HUES6 (cell line): ENCODE measurements at regions not wholly inside any gene's neighbourhood (a gene's known extent, or its start where the extent isn't known, plus 50 kb on each side); places are given as distances from the start of the nearest gene placed in this dataset.

Source experiments
- H3K27ac ChIP-seq: 2 replicates; pipeline ENCODE4 v1.7.0; 2013; ENCODE audit warnings: low read depth, mild to moderate bottlenecking, low read length, inconsistent platforms
- H3K27me3 ChIP-seq: 2 replicates; pipeline ENCODE4 v1.6.1; 2013; ENCODE audit warnings: low read length; ENCODE audit not compliant: control insufficient read depth, insufficient read depth
- H3K36me3 ChIP-seq: 2 replicates; pipeline ENCODE4 v1.6.1; 2013; ENCODE audit warnings: low read length; ENCODE audit not compliant: control insufficient read depth, insufficient read depth
- H3K4me1 ChIP-seq: 2 replicates; pipeline ENCODE4 v1.6.1; 2013; ENCODE audit warnings: low read length; ENCODE audit not compliant: control insufficient read depth, insufficient read depth
- H3K4me3 ChIP-seq: 2 replicates; pipeline ENCODE4 v1.5.1; 2013; ENCODE audit warnings: low read depth, low read length
- H3K9ac ChIP-seq: one replicate; pipeline ENCODE4 v1.6.1; 2013; ENCODE audit warnings: mild to moderate bottlenecking, low read length
- H3K9me3 ChIP-seq: 2 replicates; pipeline ENCODE4 v1.6.1; 2013; ENCODE audit warnings: low read depth, low read length; ENCODE audit not compliant: control insufficient read depth, insufficient read depth

DNA sequence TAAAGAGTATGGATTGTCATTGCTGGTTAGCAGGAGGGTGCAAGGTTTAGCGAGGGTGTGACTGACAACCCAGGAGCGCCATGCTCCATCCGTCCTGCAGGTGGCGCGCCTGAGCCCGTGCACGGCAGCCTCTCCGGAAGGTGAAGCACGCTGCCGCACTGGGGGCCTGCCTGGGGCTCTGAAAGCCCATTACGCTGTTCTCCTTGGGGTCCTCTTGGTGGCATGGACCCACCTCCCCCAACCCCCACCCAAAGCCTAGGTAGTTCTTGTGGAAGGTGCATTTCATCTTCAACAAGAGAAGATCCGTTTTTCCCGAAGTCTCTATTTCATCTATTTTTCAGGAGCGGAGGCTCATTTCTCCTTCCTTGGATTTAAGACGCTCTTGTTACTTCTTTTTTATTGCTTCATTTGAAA, 197.4 kb upstream of the KCNG1 start:
- no peak overlapping the region for H3K27ac ChIP-seq
- H3K4me1 ChIP-seq = peaks cover 28% of the 10 kb centered on the region
- no peaks in the 10 kb centered on the region for H3K27me3 ChIP-seq
- H3K9me3 ChIP-seq = peaks cover 31% of the 10 kb centered on the region
- H3K9ac ChIP-seq = no peak overlapping the region
- H3K4me3 ChIP-seq = no peak overlapping the region
- H3K36me3 ChIP-seq = no peaks in the 10 kb centered on the region; the same call in 1 of the 2 replicates

DNA sequence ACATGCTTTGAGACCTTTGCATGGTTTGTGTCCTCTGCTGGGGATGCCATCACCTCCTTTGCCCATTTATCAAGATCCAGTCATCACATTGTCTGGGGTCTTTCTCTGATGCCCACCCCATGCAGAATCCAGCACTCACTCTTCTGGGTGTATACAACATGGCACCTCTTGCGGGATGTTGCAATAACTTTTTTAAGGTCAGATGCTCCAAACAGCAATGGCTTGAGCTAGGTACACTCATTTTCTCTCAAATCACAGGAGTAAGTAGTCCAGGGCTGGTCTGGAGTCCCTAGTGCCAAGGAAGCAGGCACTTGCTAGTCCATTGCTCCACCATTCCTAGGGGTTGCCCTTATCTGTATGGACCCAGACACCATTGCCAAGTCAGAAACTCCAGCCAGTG, 196.6 kb upstream of the KCNG1 start:
- Histone ChIP-seq H3K36me3 (no peaks in the 10 kb centered on the region), H3K4me3 (no peak overlapping the region), H3K4me1 (peaks cover 28% of the 10 kb centered on the region), H3K9ac (no peak overlapping the region), H3K9me3 (peaks cover 29% of the 10 kb centered on the region), H3K27ac (no peak overlapping the region), H3K27me3 (no peaks in the 10 kb centered on the region)

DNA sequence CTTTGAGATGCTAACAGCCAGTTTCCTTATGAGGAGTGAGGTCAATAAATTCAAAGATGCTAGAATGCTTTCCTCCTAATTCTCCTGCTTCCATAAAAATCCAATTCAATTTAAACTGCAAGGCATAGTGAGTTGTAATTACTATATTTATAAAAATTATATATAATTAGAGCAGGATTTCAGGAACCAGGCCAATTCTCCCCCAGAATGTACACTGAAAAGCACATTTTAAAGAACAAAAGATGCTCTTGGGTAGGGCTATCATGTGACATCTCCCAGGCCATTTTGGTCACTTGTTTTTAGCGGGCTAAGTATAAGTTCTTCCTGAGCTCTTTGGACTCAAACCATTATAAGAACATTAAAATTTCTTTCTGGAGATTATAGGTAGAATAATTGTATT, 195.7 kb upstream of the KCNG1 start:
- no peaks in the 10 kb centered on the region for H3K27me3 ChIP-seq
- peaks cover 28% of the 10 kb centered on the region for H3K4me1 ChIP-seq
- H3K36me3 ChIP-seq = no peaks in the 10 kb centered on the region
- peaks cover 26% of the 10 kb centered on the region for H3K9me3 ChIP-seq
- no peak overlapping the region for H3K27ac ChIP-seq
- no peak overlapping the region for H3K9ac ChIP-seq
- no peak overlapping the region for H3K4me3 ChIP-seq

DNA sequence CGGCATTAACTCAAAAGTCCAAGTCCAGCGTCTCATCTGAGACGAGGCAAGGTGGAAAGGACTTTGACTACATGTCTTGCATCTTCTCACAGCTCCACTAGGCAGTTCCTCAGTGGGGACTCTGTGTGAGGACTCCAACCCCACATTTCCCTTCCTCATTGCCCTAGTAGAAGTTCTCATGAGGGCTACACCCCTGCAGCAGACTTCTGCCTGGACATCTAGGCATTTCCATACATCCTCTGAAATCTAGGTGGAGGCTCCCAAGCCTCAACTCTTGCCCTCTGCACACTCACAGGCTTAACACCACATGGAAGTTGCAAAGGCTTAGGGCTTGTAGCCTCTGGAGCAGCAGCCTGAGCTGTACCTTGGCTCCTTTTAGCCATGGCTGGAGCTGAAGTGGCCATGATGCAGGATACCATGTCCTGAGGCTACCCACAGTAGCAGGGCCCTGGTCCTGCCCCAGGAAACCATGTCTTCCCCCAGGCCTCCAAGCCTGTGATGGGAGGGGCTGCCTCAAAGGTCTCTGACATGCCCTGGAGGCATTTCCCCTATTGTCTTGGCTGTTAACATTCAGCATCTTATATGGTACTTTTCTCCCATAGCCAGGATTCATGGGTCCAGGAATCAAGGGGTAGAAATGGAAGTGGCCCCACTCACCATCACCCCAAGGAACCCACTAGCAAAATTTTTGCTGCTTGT, 194.6 kb upstream of the KCNG1 start:
- Histone ChIP-seq H3K9me3 (peaks cover 26% of the 10 kb centered on the region), H3K27me3 (no peaks in the 10 kb centered on the region), H3K27ac (no peak overlapping the region)

DNA sequence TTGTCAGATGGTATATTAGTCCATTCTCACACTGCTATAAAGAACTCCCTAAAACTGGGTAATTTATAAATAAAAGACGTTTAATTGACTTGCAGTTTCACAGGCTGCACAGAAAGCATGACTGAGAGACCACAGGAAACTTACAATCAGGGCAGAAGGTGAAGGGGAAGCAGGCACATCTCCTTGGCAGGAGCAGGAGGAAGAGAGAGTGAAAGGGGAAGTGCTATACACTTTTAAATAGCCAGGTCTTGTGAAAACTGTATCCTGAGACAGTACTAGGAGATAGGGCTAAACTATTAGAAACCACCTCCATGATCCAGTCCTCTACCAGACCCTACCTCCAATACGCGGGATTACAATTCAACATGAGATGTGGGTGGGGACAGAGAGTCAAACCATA, 193.9 kb upstream of the KCNG1 start:
- Histone ChIP-seq H3K9me3 (peaks cover 26% of the 10 kb centered on the region), H3K27me3 (no peaks in the 10 kb centered on the region), H3K4me3 (no peak overlapping the region), H3K36me3 (no peaks in the 10 kb centered on the region), H3K4me1 (peaks cover 16% of the 10 kb centered on the region), H3K9ac (no peak overlapping the region), H3K27ac (no peak overlapping the region)

More for the DNA sequence above, 194.6 kb upstream of the KCNG1 start:
- Histone ChIP-seq H3K4me1 (peaks cover 22% of the 10 kb centered on the region), H3K36me3 (no peaks in the 10 kb centered on the region), H3K9ac (no peak overlapping the region), H3K4me3 (no peak overlapping the region)

DNA sequence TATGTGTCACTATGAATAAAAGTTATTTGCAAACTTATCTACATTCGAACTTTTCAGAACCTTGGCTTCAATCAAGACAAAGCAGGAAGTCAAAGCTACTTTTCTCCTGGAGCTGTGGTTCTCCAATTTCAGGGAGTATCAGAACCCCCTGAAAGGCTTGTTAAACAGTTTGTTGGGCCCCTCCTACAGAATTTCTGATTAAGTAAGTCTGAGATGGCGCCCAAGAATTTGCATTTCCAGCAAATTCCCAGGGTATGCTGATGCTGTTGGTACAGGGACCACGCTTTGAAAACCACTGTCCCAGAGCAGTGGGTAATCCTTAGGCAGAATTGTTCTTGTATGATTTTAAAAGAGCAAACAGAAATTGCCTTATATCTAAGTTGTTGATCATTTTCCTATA, 189.9 kb upstream of the KCNG1 start:
- no peak overlapping the region for H3K27ac ChIP-seq
- H3K36me3 ChIP-seq = no peaks in the 10 kb centered on the region
- 0 out of 2 replicates have a peak, but pooled peaks cover 5% of the 10 kb centered on the region for H3K4me1 ChIP-seq
- no peaks in the 10 kb centered on the region for H3K27me3 ChIP-seq
- no peak overlapping the region for H3K4me3 ChIP-seq
- no peak overlapping the region for H3K9ac ChIP-seq
- H3K9me3 ChIP-seq = peaks cover 22% of the 10 kb centered on the region

DNA sequence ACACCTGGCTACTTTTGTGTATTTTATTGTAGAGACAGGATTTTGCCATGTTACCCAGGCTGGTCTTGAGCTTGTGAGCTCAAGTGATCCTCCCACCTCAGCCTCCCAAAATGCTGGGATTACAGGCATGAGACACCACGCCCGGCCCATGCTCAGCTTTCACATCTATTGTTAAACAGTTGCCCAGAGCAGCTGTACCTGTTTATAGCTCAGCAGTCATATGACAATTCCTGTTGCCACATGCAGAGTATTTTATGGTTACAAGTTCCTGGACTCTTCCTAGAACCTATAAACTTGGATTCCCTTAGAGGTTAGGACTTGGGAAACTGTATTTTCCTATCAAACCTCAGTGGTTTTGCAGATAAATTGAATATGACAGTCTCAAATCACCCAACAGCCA, 188.3 kb upstream of the KCNG1 start:
- H3K4me1 ChIP-seq = 0 out of 2 replicates have a peak, but pooled peaks cover 5% of the 10 kb centered on the region
- H3K27me3 ChIP-seq = no peaks in the 10 kb centered on the region
- H3K9me3 ChIP-seq = peaks cover 6% of the 10 kb centered on the region
- no peak overlapping the region for H3K27ac ChIP-seq
- H3K4me3 ChIP-seq = no peak overlapping the region
- no peak overlapping the region for H3K9ac ChIP-seq
- H3K36me3 ChIP-seq = no peaks in the 10 kb centered on the region

DNA sequence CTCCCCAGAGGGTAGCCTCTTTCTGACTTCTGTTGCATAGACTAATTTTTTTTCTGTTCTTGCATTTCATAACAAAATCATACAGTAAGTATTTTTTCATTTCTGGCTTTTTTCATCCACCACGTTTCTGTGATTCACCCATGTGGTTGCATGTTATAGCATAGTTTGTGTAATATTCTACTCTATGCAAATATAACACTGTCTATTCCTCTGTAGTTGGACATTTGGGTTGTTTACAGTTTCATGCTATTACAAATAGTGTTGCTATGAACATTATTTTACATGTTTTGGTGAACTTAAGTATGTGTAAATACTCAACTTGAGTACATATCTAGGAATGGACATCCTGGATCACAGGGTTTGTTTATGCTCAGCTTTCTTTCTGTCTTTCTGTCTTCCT, 187.2 kb upstream of the KCNG1 start:
- H3K9me3 ChIP-seq = no peaks in the 10 kb centered on the region
- no peak overlapping the region for H3K4me3 ChIP-seq
- H3K9ac ChIP-seq = no peak overlapping the region
- 0 out of 2 replicates have a peak, but pooled peaks cover 5% of the 10 kb centered on the region for H3K4me1 ChIP-seq
- H3K36me3 ChIP-seq = no peaks in the 10 kb centered on the region
- H3K27me3 ChIP-seq = no peaks in the 10 kb centered on the region
- no peak overlapping the region for H3K27ac ChIP-seq

DNA sequence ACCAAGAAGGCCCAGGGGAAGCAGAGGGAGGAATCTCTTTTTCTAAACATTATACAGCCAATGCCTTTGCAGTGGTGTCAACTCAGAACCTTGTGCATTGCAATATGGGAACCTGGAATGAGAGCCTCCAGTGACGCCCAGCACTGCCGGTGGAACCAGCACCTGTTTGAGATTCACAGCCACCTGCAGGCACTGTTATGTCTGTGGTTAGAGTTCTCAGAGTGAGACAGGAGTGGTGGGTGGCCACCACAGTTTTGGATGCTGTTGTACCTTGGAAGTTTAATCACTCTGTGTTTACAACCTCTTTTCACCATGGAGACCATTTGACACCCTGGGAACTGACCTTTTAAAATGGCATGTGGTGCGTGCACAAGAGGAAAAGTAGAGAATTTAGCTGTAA, 185.3 kb upstream of the KCNG1 start:
- Histone ChIP-seq H3K9ac (no peak overlapping the region), H3K4me3 (no peak overlapping the region), H3K27me3 (no peaks in the 10 kb centered on the region), H3K9me3 (no peaks in the 10 kb centered on the region), H3K36me3 (no peaks in the 10 kb centered on the region), H3K4me1 (0 out of 2 replicates have a peak, but pooled peaks cover 5% of the 10 kb centered on the region), H3K27ac (no peak overlapping the region)

DNA sequence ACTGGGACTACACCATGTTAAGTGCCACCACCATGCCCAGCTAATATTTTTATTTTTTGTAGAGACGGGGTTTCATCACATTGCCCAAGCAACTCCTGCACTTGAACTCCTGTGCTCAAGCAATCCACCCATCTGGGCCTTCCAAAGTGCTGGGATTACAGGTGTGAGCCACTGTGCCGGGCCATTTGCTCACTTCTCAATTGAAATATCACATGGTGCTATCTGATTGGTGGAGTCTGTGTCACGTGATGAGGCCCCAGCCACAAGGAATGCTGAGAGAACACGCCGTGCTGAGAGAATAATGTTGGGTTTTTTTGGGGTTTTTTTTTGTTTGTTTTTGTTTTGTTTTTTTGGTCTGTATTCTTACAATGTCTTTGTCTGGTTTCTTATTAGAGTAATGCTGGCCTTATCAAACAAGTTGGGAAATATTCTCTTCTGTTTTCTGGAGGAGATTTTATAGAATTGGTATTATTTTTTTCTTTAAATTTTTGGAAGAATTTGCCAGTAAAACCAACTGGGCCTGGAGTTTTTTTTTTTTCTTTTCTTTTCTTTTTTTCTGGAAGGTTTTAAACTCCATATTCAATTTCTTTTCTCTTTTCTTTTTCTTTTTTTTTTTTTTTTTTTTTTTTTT, 183.2 kb upstream of the KCNG1 start:
- no peaks in the 10 kb centered on the region for H3K4me1 ChIP-seq
- no peaks in the 10 kb centered on the region for H3K27me3 ChIP-seq
- no peak overlapping the region for H3K9ac ChIP-seq
- no peaks in the 10 kb centered on the region for H3K36me3 ChIP-seq
- H3K4me3 ChIP-seq = no peak overlapping the region
- no peak overlapping the region for H3K27ac ChIP-seq
- H3K9me3 ChIP-seq = no peaks in the 10 kb centered on the region

DNA sequence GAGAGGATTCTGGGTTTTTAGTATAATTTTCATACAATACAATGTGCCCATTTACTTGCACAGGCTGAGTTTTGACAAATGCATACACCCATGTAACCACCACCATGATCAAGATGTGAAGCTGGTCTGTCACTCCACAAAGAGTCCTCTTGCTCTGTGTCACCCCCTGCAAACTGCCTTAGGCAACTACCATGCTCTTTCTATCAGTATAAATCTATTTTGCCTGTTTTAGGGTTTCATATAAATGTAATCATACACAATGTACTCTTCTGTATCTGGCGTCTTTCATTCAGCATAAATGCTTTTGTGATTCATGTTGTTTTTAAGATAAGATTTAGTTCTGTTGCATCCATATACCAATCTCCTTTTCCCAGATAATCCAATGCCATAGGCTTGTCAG, 181.9 kb upstream of the KCNG1 start:
- Histone ChIP-seq H3K9me3 (no peaks in the 10 kb centered on the region), H3K9ac (no peak overlapping the region), H3K27ac (no peak overlapping the region), H3K4me1 (no peaks in the 10 kb centered on the region), H3K4me3 (no peak overlapping the region), H3K36me3 (no peaks in the 10 kb centered on the region), H3K27me3 (no peaks in the 10 kb centered on the region)
